ENCODE measurements at regions not wholly inside any gene's neighbourhood (a gene's known extent, or its start where the extent isn't known, plus 50 kb on each side); places are given as distances from the start of the nearest gene placed in this dataset.

GRCh38 chr6:121666814-121667213 lies 231.4 kb downstream of the GJA1 start:
- TF ChIP-seq GATA2 (IDR thresholded peaks at IDR 0.05; ENCODE audit: low read depth, low read length) (no peak), GATA3 (IDR thresholded peaks at IDR 0.05; ENCODE audit: low read depth, low read length) (no peak)

GRCh38 chr6:121668259-121668658 lies 232.8 kb downstream of the GJA1 start:
- TF ChIP-seq GATA3 (IDR thresholded peaks at IDR 0.05; ENCODE audit: low read depth, low read length) (no peak), GATA2 (IDR thresholded peaks at IDR 0.05; ENCODE audit: low read depth, low read length) (no peak)

GRCh38 chr6:121670511-121670910 lies 235.1 kb downstream of the GJA1 start:
- TF ChIP-seq GATA3 (IDR thresholded peaks at IDR 0.05; ENCODE audit: low read depth, low read length), result no peak
- no peak for TF ChIP-seq GATA2 (IDR thresholded peaks at IDR 0.05; ENCODE audit: low read depth, low read length)

DNA sequence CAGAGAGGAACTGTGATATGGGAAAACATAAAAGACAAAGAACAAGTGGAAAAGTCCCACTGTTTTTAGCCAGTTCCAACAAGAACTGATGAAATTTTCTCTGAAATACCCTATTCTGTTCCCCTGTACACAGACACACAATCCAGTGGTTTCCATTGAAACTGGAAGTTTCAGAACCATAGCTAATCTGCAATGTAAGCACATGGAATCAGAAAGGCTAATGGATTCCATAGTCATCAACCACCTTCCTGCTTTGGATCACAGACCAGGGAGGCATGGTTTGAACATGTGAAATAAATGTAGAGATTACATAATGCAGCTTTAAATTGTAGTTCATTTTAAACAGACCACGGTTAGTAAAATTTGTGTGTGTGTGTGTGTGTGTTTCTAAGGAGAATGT lies 242.1 kb downstream of the GJA1 start:
- no peak for TF ChIP-seq GATA3 (IDR thresholded peaks at IDR 0.05; ENCODE audit: low read depth, low read length)

DNA sequence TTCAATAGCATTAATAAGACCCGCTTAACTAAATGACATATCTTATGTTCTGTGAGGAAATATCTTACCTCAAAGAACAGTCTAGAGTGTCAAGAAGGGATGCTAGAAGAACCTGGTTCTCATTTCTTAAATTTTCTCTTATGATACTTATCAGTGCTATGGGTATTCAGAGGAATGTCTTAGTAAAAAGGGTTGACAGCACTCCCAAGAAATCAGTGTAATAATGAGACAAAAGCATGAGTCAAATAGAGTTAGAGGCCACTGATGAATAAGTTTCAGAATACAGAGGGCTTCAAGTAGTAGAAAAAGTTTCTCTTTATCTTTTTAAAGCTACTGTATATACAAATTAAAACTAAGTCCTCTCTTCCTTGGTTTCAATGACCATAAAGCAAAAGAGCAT lies 242.8 kb downstream of the GJA1 start:
- no peak for TF ChIP-seq GATA2 (IDR thresholded peaks at IDR 0.05; ENCODE audit: low read depth, low read length)
- no peak for TF ChIP-seq GATA3 (IDR thresholded peaks at IDR 0.05; ENCODE audit: low read depth, low read length)

- TF ChIP-seq GATA3 (IDR thresholded peaks at IDR 0.05; ENCODE audit: low read depth, low read length), result no peak
- TF ChIP-seq GATA2 (IDR thresholded peaks at IDR 0.05; ENCODE audit: low read depth, low read length), result no peak
Measured at GRCh38 chr6:121680058-121680457, 244.6 kb downstream of the GJA1 start.

DNA sequence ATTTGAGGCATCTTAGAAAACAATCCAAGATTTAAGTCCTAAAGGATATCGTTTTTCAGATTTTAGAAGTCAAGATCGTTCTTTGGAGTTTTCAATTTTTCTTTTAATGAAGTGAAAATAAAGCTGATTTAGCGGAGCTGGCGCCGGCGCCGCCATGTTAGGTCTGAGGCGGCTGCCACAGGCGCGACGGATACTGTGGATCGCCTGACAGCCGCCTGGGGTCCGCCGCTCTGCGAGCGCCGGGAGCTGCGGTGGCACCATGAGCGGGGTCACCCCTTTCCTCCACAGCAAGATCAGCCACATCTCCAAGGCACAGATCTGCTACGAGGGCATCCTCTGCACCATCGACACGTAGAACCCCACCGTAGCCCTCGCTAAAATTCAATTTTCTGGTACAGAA lies 247.2 kb downstream of the GJA1 start:
- TF ChIP-seq GATA2 (IDR thresholded peaks at IDR 0.05; ENCODE audit: low read depth, low read length) (no peak), GATA3 (IDR thresholded peaks at IDR 0.05; ENCODE audit: low read depth, low read length) (no peak)

GRCh38 chr6:121686611-121687023 lies 251.2 kb downstream of the GJA1 start:
- TF ChIP-seq GATA2 (IDR thresholded peaks at IDR 0.05; ENCODE audit: low read depth, low read length), result no peak
- TF ChIP-seq GATA3 (IDR thresholded peaks at IDR 0.05; ENCODE audit: low read depth, low read length), result no peak

DNA sequence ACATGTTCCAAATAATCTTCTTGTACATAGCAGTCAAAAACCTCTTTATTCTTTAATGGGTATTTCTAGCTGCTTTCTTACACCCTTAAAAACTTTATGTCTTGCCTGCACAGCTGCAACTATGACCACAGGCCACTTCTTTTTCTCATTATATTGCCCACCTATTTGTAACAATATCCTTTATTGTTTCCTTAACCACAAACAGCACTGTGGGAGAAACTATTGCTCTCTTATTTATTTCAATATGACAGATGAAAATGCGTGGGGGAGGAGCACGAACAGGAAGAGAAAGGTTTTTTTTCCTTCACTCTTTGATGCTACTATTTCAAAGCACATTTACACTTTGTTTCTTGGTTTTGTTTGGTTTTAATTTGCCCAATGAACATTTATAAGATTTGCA lies 253.5 kb downstream of the GJA1 start:
- no peak for TF ChIP-seq GATA2 (IDR thresholded peaks at IDR 0.05; ENCODE audit: low read depth, low read length)
- TF ChIP-seq GATA3 (IDR thresholded peaks at IDR 0.05; ENCODE audit: low read depth, low read length), result no peak

DNA sequence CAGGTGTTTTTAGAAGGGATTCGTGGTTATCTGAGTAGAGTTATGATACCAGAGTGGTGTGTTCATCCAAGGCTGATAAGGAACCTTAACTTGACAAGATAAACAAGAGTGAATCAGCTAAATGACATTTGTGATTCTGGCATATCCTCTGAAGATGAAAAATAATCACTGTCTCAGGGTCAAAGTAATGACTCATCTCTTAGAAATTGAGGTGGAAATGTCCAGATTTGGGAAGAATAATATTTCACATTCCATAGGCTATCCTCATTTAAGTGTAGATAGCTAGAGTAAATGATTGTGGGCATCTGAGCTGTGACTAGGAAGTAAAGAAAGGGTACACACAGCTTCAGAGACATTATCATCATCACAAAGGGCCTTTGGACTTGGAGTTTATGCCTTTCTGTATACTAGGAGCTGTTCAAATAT lies 255.7 kb downstream of the GJA1 start:
- no peak for TF ChIP-seq GATA2 (IDR thresholded peaks at IDR 0.05; ENCODE audit: low read depth, low read length)
- TF ChIP-seq GATA3 (IDR thresholded peaks at IDR 0.05; ENCODE audit: low read depth, low read length), result no peak

DNA sequence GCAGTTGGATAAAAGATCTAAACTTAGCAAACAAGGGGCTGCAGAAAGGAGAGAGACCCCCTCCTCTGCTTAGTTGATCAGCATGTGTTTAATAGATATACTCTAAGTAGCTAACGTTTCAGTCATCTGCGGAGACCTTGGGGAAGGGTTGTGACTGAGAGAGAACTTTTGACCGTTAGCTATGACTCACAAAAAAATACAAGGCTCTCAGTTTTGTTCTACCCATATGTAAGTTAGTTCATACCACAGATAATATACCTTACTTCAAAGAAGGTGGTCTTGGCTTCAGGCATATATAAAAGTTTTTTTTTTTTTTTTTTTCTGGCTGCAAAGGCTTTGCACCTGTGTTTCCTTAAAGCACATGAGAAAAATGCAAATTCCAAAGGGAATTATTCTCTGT lies 258.9 kb downstream of the GJA1 start:
- no peak for TF ChIP-seq GATA2 (IDR thresholded peaks at IDR 0.05; ENCODE audit: low read depth, low read length)
- TF ChIP-seq GATA3 (IDR thresholded peaks at IDR 0.05; ENCODE audit: low read depth, low read length), result no peak

GRCh38 chr6:121694801-121695251 lies 259.4 kb downstream of the GJA1 start:
- TF ChIP-seq GATA3 (IDR thresholded peaks at IDR 0.05; ENCODE audit: low read depth, low read length) (no peak), GATA2 (IDR thresholded peaks at IDR 0.05; ENCODE audit: low read depth, low read length) (no peak)

GRCh38 chr6:121695329-121695728 lies 259.9 kb downstream of the GJA1 start:
- TF ChIP-seq GATA3 (IDR thresholded peaks at IDR 0.05; ENCODE audit: low read depth, low read length) (no peak), GATA2 (IDR thresholded peaks at IDR 0.05; ENCODE audit: low read depth, low read length) (no peak)

- TF ChIP-seq GATA2 (IDR thresholded peaks at IDR 0.05; ENCODE audit: low read depth, low read length) (no peak), GATA3 (IDR thresholded peaks at IDR 0.05; ENCODE audit: low read depth, low read length) (no peak)
Measured at GRCh38 chr6:121697921-121698320, 262.5 kb downstream of the GJA1 start.

- TF ChIP-seq GATA3 (IDR thresholded peaks at IDR 0.05; ENCODE audit: low read depth, low read length) (no peak), GATA2 (IDR thresholded peaks at IDR 0.05; ENCODE audit: low read depth, low read length) (no peak)
Measured at GRCh38 chr6:121698617-121699016, 263.2 kb downstream of the GJA1 start.

DNA sequence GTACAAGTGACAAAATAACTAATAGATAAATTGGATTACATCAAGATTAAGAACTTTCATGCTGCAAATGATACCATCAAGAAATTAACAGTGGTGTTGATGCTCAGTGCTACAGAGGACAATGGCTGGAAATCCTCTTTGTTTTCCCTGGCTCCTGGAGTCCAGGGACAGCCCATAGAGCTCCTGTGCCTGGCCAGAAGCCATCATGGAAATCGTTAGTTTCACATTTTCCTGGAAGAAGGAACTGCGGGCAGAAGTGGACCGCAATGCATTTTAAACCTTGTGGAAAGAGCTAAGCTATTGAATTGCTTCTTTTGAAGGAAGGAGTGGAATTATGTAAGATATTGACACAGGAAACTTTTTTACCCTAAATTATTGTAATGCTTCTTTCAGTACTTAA lies 276.0 kb downstream of the GJA1 start:
- no peak for TF ChIP-seq GATA2 (IDR thresholded peaks at IDR 0.05; ENCODE audit: low read depth, low read length)
- TF ChIP-seq GATA3 (IDR thresholded peaks at IDR 0.05; ENCODE audit: low read depth, low read length), result no peak

Data from SH-SY5Y (cell line).